Endodermal cell (in vitro differentiated cells): ENCODE measurements at regions not wholly inside any gene's neighbourhood (a gene's known extent, or its start where the extent isn't known, plus 50 kb on each side); places are given as distances from the start of the nearest gene placed in this dataset.

Source experiments
- DNase-seq: peaks from one replicate; pipeline ENCODE4 v3.0.0-alpha.2; 2017
- H3K27ac ChIP-seq: 2 replicates; pipeline ENCODE4 v1.5.1; 2013; ENCODE audit warnings: mild to moderate bottlenecking, low read depth, low read length, moderate library complexity
- H3K27me3 ChIP-seq: 2 replicates; pipeline ENCODE4 v1.6.1; 2013; ENCODE audit warnings: mild to moderate bottlenecking, low read length, moderate library complexity; ENCODE audit not compliant: insufficient read depth, control insufficient read depth, poor library complexity, severe bottlenecking
- H3K36me3 ChIP-seq: 2 replicates; pipeline ENCODE4 v1.7.0; 2013; ENCODE audit warnings: mild to moderate bottlenecking, low read length, moderate library complexity; ENCODE audit not compliant: control insufficient read depth, insufficient read depth
- H3K4me1 ChIP-seq: one replicate; pipeline ENCODE4 v1.7.0; 2013; ENCODE audit warnings: low read length; ENCODE audit not compliant: control insufficient read depth, insufficient read depth
- H3K4me3 ChIP-seq: 2 replicates; pipeline ENCODE4 v1.5.1; 2013; ENCODE audit warnings: mild to moderate bottlenecking, low read length, moderate library complexity
- H3K9ac ChIP-seq: 2 replicates; pipeline ENCODE4 v1.6.1; 2013; ENCODE audit warnings: mild to moderate bottlenecking, low read length, moderate library complexity; ENCODE audit not compliant: poor library complexity, severe bottlenecking; ENCODE audit errors: extremely low read depth
- H3K9me3 ChIP-seq: 2 replicates; pipeline ENCODE4 v1.6.1; 2013; ENCODE audit warnings: mild to moderate bottlenecking, low read length, moderate library complexity; ENCODE audit not compliant: control insufficient read depth
- H3K27ac Mint-ChIP-seq: 2 replicates; pipeline ENCODE4 v1.8.0; 2020; ENCODE audit warnings: mixed read lengths
- H3K27me3 Mint-ChIP-seq: 2 replicates; pipeline ENCODE4 v1.8.0; 2021; ENCODE audit warnings: mild to moderate bottlenecking, mixed read lengths; ENCODE audit not compliant: insufficient read depth
- H3K36me3 Mint-ChIP-seq: 2 replicates; pipeline ENCODE4 v1.8.0; 2020; ENCODE audit warnings: low read depth, mixed read lengths
- H3K4me1 Mint-ChIP-seq: 2 replicates; pipeline ENCODE4 v1.8.0; 2020; ENCODE audit warnings: mixed read lengths
- H3K4me3 Mint-ChIP-seq: 2 replicates; pipeline ENCODE4 v1.8.0; 2020; ENCODE audit warnings: mild to moderate bottlenecking, moderate library complexity, mixed read lengths
- H3K9me3 Mint-ChIP-seq: 2 replicates; pipeline ENCODE4 v1.8.0; 2020; ENCODE audit warnings: mild to moderate bottlenecking, mixed read lengths
- CTCF ChIP-seq: fragments of 200-600 bp; sonication (generic); conservative IDR thresholded peaks from 2 replicates; pipeline ENCODE4 v1.5.0; 2021; ENCODE audit warnings: antibody characterized with exemption, mild to moderate bottlenecking
- WGBS, 2 experiments: methylation state at CpG; one replicate each; pipeline versions ENCODE4 v1.1.5 to v1.1.7; 2013; ENCODE audit warnings: missing lambda C conversion rate in 2 of 2, mixed read lengths in 1 of 2; ENCODE audit not compliant: insufficient coverage in 1 of 2, insufficient read length in 1 of 2; 5-methylcytosine and 5-hydroxymethylcytosine counted together

- Histone ChIP-seq H3K36me3 (no peaks in the 10 kb centered on the region), H3K9ac (no peak overlapping the region), H3K27me3 (no peaks in the 10 kb centered on the region), H3K27ac (no peak overlapping the region), H3K9me3 (no peaks in the 10 kb centered on the region), H3K4me3 (no peak overlapping the region), H3K4me1 (no peaks in the 10 kb centered on the region)
- Mint-ChIP-seq H3K27ac (no peak overlapping the region), H3K4me3 (no peak overlapping the region), H3K27me3 (no peaks in the 10 kb centered on the region), H3K36me3 (no peaks in the 10 kb centered on the region), H3K9me3 (peaks cover 10% of the 10 kb centered on the region), H3K4me1 (no peaks in the 10 kb centered on the region)
- WGBS, 2 experiments = 84% methylated on average over 4 of the region's 4 CpGs; no CpG with 5 or more reads in 1 of the 2 experiments
- no peak for DNase-seq
- no peak for TF ChIP-seq CTCF
Measured at GRCh38 chr11:131111775-131112174, 195.5 kb upstream of the SNX19 start.

GRCh38 chr11:131118247-131118646 is 202.0 kb upstream of the SNX19 start:
- Mint-ChIP-seq H3K36me3 (no peaks in the 10 kb centered on the region), H3K4me1 (peaks cover 8% of the 10 kb centered on the region)
- TF ChIP-seq CTCF = no peak

GRCh38 chr11:131121426-131122333 is 205.4 kb upstream of the SNX19 start:
- peaks cover 8% of the 10 kb centered on the region for H3K4me1 Mint-ChIP-seq
- H3K4me3 Mint-ChIP-seq = no peak overlapping the region
- Histone ChIP-seq H3K36me3 (no peaks in the 10 kb centered on the region), H3K9me3 (no peaks in the 10 kb centered on the region), H3K4me1 (no peaks in the 10 kb centered on the region), H3K9ac (no peak overlapping the region), H3K27me3 (no peaks in the 10 kb centered on the region), H3K27ac (no peak overlapping the region), H3K4me3 (no peak overlapping the region)
- no peak overlapping the region for H3K27ac Mint-ChIP-seq
- H3K9me3 Mint-ChIP-seq = peaks cover 1% of the 10 kb centered on the region
- peak; percentile 59 for DNase-seq
- no peaks in the 10 kb centered on the region for H3K36me3 Mint-ChIP-seq
- H3K27me3 Mint-ChIP-seq = no peaks in the 10 kb centered on the region
- WGBS, 2 experiments = 85 to 90% methylated on average over 6 to 7 of the region's 7 CpGs
- no peak for TF ChIP-seq CTCF

More at GRCh38 chr11:131118247-131118646, 202.0 kb upstream of the SNX19 start:
- Histone ChIP-seq H3K9ac (no peak overlapping the region), H3K27me3 (no peaks in the 10 kb centered on the region), H3K4me1 (no peaks in the 10 kb centered on the region), H3K4me3 (no peak overlapping the region), H3K36me3 (no peaks in the 10 kb centered on the region), H3K9me3 (no peaks in the 10 kb centered on the region), H3K27ac (no peak overlapping the region)
- 91 to 98% methylated on average over 3 of the region's 3 CpGs for WGBS, 2 experiments
- Mint-ChIP-seq H3K4me3 (no peak overlapping the region), H3K9me3 (no peaks in the 10 kb centered on the region), H3K27ac (no peak overlapping the region), H3K27me3 (no peaks in the 10 kb centered on the region)
- no peak for DNase-seq
